ENCODE measurements at regions not wholly inside any gene's neighbourhood (a gene's known extent, or its start where the extent isn't known, plus 50 kb on each side); places are given as distances from the start of the nearest gene placed in this dataset.

DNA sequence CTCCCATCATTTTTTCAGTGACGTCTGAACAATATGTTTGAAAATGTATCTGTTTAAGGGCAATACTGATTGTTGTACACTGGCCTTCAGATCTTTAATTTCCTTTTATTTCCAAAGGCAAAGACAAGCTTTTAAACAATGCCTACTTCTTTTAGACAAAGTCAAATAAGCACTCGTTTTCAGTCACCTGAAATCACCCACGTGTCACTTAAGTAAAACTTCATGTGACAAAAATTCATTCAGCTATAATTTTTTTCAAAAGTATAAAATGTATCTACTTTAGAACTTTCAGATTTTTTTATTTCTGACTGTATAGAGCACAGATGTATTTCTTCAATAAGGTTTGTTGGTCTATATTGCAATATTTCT, 113.5 kb upstream of the BEND6 start:
- no peaks in the 10 kb centered on the region for H3K36me3 ChIP-seq (ENCODE audit: control insufficient read depth in 2 of 2, insufficient read depth in 2 of 2, low read length in 2 of 2)
- H3K27me3 ChIP-seq (ENCODE audit: control insufficient read depth in 2 of 2, insufficient read depth in 2 of 2, low read length in 2 of 2): peaks cover 8 to 28% of the 10 kb centered on the region in 2 donors
- peak overlapping the region in 1 of 2 donors; percentile 0 for H3K27ac ChIP-seq (ENCODE audit: low read depth in 2 of 2, low read length in 2 of 2)
- H3K4me1 ChIP-seq (ENCODE audit: control insufficient read depth in 2 of 2, insufficient read depth in 2 of 2, low read length in 2 of 2): peaks cover 7 to 8% of the 10 kb centered on the region in 2 donors
- no peak overlapping the region for H3K9ac ChIP-seq (ENCODE audit: low read depth in 1 of 2, low read length in 2 of 2)
- H3K9me3 ChIP-seq (ENCODE audit: control insufficient read depth in 2 of 2, low read length in 2 of 2): no peaks in the 10 kb centered on the region
- peak overlapping the region in 1 of 2 donors; percentile 47 for H3K4me3 ChIP-seq (ENCODE audit: low read length in 2 of 2)

DNA sequence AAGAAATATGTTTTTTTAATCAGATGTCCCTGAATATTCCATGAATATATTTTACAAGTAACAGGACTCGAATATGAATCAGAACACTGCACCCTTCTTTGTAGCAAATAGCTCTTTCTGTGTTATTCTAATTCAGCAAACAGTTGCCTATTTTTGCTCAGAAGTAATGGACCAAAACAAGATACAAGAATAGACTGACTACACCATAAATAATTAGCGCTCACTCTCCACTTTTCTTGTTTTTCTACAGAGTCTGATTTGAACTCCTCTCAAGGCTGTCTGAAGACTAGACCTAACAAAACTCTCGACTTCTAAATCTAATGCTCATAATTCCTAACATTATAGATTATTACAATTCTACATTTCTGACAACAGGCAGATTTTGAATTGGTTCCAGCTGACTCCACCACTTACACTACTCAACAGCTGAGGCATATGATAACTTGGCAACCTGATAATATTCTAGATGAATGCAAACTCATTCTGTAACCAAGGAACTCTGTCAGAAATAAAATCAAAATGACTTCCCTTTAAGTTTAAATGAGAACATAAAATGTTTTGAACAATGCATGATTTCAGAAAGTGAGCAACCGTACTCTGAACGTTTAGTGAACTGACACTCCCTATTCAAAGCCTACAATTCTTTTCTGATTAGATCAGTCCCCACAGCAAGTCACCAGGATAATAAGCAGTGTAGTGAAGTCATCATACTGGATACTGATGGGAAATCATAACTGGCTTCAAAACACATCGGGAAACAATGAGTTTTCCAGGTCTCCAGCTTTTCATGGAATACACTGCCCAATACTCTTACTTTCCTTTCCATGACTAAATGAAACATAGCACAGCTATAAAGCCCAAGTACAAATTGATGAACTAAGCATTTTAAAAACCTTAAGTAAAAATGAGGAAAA, 114.2 kb upstream of the BEND6 start:
- no peak overlapping the region for H3K9ac ChIP-seq (ENCODE audit: low read depth in 1 of 2, low read length in 2 of 2)
- H3K4me1 ChIP-seq (ENCODE audit: control insufficient read depth in 2 of 2, insufficient read depth in 2 of 2, low read length in 2 of 2): peaks cover 7 to 8% of the 10 kb centered on the region in 2 donors
- no peaks in the 10 kb centered on the region for H3K36me3 ChIP-seq (ENCODE audit: control insufficient read depth in 2 of 2, insufficient read depth in 2 of 2, low read length in 2 of 2)
- H3K27ac ChIP-seq (ENCODE audit: low read depth in 2 of 2, low read length in 2 of 2): peak overlapping the region in 1 of 2 donors; percentile 0
- no peaks in the 10 kb centered on the region for H3K9me3 ChIP-seq (ENCODE audit: control insufficient read depth in 2 of 2, low read length in 2 of 2)
- peak overlapping the region; percentile 1 to 14 for H3K4me3 ChIP-seq (ENCODE audit: low read length in 2 of 2)
- peaks cover 8 to 28% of the 10 kb centered on the region in 2 donors for H3K27me3 ChIP-seq (ENCODE audit: control insufficient read depth in 2 of 2, insufficient read depth in 2 of 2, low read length in 2 of 2)

DNA sequence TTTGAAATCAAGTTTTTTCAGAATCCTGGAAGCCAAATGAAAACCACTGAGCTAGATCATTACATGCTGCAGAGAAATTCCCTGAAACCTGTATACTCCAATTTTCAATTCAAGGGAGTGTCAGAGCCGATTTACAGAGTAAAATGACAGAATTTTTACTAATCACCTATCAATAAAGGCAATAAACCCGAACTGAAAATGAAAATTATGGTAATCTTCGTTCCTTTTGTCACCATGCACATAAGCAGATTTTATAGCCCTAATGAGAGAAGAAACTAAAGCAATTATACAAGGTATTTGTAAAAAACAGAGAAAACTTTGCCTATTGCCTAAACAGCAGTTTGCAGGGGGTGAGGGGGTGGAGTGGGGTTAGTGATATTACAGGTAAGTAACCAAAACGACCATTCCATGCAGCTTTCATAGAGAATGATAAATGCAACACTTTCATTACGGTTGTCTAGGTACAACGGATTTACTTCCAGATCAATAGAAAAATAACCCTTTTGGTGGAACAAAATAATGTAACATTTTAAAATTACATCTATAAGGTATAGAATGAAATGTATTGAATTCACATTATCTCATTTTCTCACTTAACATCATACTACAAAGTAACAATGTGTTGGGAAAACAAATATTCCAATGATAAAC, 115.2 kb upstream of the BEND6 start:
- Histone ChIP-seq H3K27me3 (ENCODE audit: control insufficient read depth in 2 of 2, insufficient read depth in 2 of 2, low read length in 2 of 2) (peaks cover 8 to 28% of the 10 kb centered on the region in 2 donors), H3K9ac (ENCODE audit: low read depth in 1 of 2, low read length in 2 of 2) (no peak overlapping the region), H3K4me3 (ENCODE audit: low read length in 2 of 2) (no peak overlapping the region), H3K4me1 (ENCODE audit: control insufficient read depth in 2 of 2, insufficient read depth in 2 of 2, low read length in 2 of 2) (peaks cover 7 to 8% of the 10 kb centered on the region in 2 donors), H3K27ac (ENCODE audit: low read depth in 2 of 2, low read length in 2 of 2) (no peak overlapping the region), H3K36me3 (ENCODE audit: control insufficient read depth in 2 of 2, insufficient read depth in 2 of 2, low read length in 2 of 2) (no peaks in the 10 kb centered on the region), H3K9me3 (ENCODE audit: control insufficient read depth in 2 of 2, low read length in 2 of 2) (no peaks in the 10 kb centered on the region)

DNA sequence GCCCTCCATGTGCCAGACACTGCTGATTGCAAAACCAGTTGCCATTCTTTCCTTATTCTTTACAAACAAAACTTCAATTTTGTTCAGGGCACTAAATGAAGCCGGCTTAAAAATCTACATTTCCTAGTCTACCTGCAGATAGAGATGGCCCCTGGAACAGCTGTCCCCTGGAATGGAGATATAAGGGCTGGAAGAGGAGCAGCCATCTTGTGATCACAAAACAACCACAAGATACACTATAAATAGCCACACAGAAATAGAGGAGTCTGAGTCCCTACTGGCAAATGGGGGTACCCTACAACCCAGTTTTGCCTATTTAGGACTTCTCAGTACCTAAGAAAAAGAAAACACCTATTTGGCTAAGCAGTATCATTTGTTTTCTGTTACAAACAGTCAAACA, 115.9 kb upstream of the BEND6 start:
- H3K9ac ChIP-seq (ENCODE audit: low read depth in 1 of 2, low read length in 2 of 2): no peak overlapping the region
- peaks cover 5 to 7% of the 10 kb centered on the region in 2 donors for H3K4me1 ChIP-seq (ENCODE audit: control insufficient read depth in 2 of 2, insufficient read depth in 2 of 2, low read length in 2 of 2)
- H3K9me3 ChIP-seq (ENCODE audit: control insufficient read depth in 2 of 2, low read length in 2 of 2): no peaks in the 10 kb centered on the region
- no peak overlapping the region for H3K27ac ChIP-seq (ENCODE audit: low read depth in 2 of 2, low read length in 2 of 2)
- no peak overlapping the region for H3K4me3 ChIP-seq (ENCODE audit: low read length in 2 of 2)
- H3K27me3 ChIP-seq (ENCODE audit: control insufficient read depth in 2 of 2, insufficient read depth in 2 of 2, low read length in 2 of 2): peaks cover 8 to 25% of the 10 kb centered on the region in 2 donors
- no peaks in the 10 kb centered on the region for H3K36me3 ChIP-seq (ENCODE audit: control insufficient read depth in 2 of 2, insufficient read depth in 2 of 2, low read length in 2 of 2)

DNA sequence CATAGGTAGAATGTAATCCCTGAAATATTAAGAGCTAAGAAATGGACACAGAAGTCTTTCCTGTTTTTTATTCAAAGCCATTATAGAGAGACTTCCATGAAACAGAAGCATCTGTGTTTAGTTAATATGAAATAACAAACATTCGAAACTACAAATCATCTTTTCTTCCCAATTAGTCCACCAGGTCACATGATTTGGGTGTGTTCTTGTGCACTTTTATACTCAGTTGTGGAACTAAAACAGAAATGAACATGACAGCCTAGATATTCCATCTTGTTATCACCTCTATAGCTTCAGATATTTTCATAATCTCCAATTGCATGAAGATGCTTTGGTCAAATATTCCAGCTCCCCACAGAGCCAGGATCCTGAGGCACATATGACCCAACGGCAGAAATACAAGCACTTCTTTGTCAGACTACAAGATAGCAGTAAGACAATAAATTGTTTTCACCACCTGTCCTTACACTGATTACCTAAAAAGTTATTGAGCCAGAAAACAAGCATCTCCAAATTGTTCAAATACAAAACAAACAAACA, 116.8 kb upstream of the BEND6 start:
- no peak overlapping the region for H3K27ac ChIP-seq (ENCODE audit: low read depth in 2 of 2, low read length in 2 of 2)
- no peak overlapping the region for H3K4me3 ChIP-seq (ENCODE audit: low read length in 2 of 2)
- H3K36me3 ChIP-seq (ENCODE audit: control insufficient read depth in 2 of 2, insufficient read depth in 2 of 2, low read length in 2 of 2): no peaks in the 10 kb centered on the region
- H3K9ac ChIP-seq (ENCODE audit: low read depth in 1 of 2, low read length in 2 of 2): no peak overlapping the region
- no peaks in the 10 kb centered on the region for H3K9me3 ChIP-seq (ENCODE audit: control insufficient read depth in 2 of 2, low read length in 2 of 2)
- H3K4me1 ChIP-seq (ENCODE audit: control insufficient read depth in 2 of 2, insufficient read depth in 2 of 2, low read length in 2 of 2): peaks cover 3 to 7% of the 10 kb centered on the region in 2 donors
- peaks cover 8 to 23% of the 10 kb centered on the region in 2 donors for H3K27me3 ChIP-seq (ENCODE audit: control insufficient read depth in 2 of 2, insufficient read depth in 2 of 2, low read length in 2 of 2)

DNA sequence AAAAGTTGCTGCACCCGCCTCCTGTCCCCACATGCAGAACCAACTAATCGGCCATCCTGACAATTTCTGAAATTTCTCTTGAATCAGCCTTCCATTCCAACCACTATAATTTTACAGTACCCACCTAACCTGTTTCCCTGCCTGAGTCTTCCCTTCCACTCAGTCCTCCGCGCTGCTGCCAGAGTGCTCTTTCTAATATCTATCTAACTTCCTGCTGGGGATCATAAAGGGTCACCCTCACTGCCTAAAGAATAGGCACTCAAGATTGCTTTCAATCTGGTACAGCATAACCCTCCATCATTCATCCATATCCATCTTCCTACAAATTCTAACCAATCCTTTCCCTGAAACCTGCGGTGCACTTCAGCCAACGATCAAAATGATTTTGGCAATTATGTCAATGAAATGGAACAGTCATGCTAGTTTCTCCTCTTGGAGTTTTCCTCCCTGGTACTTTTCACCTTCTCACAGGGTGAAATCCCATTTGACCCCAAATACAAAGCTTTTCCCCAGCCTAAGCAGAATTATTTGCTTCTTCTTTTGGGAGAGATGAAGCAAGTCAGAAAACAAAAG, 117.5 kb upstream of the BEND6 start:
- Histone ChIP-seq H3K27me3 (ENCODE audit: control insufficient read depth in 2 of 2, insufficient read depth in 2 of 2, low read length in 2 of 2) (peaks cover 5 to 16% of the 10 kb centered on the region in 2 donors), H3K4me1 (ENCODE audit: control insufficient read depth in 2 of 2, insufficient read depth in 2 of 2, low read length in 2 of 2) (peaks cover 0 to 2% of the 10 kb centered on the region in 2 donors), H3K27ac (ENCODE audit: low read depth in 2 of 2, low read length in 2 of 2) (no peak overlapping the region), H3K9me3 (ENCODE audit: control insufficient read depth in 2 of 2, low read length in 2 of 2) (no peaks in the 10 kb centered on the region), H3K9ac (ENCODE audit: low read depth in 1 of 2, low read length in 2 of 2) (no peak overlapping the region), H3K4me3 (ENCODE audit: low read length in 2 of 2) (no peak overlapping the region), H3K36me3 (ENCODE audit: control insufficient read depth in 2 of 2, insufficient read depth in 2 of 2, low read length in 2 of 2) (no peaks in the 10 kb centered on the region)

DNA sequence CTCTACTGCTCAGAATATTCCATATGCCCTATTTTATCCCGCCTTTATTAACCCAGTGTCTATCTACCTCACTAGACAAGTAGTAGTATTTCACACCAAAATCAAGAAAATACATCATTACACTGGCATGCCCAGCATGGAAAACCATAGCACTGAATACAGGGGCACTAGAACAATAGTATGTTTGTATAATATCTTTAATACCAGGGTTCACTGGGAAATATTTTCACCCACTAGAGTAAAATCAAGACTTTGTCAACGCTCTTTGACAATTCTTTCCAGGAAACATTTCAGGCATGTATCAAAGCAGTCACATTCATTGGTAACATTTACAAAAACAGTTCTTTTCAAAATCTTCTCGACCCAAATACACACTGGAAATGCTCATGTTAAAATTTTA, 119.3 kb upstream of the BEND6 start:
- H3K27me3 ChIP-seq (ENCODE audit: control insufficient read depth in 2 of 2, insufficient read depth in 2 of 2, low read length in 2 of 2): peaks cover 0 to 11% of the 10 kb centered on the region in 2 donors
- no peaks in the 10 kb centered on the region for H3K9me3 ChIP-seq (ENCODE audit: control insufficient read depth in 2 of 2, low read length in 2 of 2)
- H3K27ac ChIP-seq (ENCODE audit: low read depth in 2 of 2, low read length in 2 of 2): no peak overlapping the region
- H3K9ac ChIP-seq (ENCODE audit: low read depth in 1 of 2, low read length in 2 of 2): no peak overlapping the region
- H3K4me1 ChIP-seq (ENCODE audit: control insufficient read depth in 2 of 2, insufficient read depth in 2 of 2, low read length in 2 of 2): no peaks in the 10 kb centered on the region
- no peak overlapping the region for H3K4me3 ChIP-seq (ENCODE audit: low read length in 2 of 2)
- H3K36me3 ChIP-seq (ENCODE audit: control insufficient read depth in 2 of 2, insufficient read depth in 2 of 2, low read length in 2 of 2): no peaks in the 10 kb centered on the region

DNA sequence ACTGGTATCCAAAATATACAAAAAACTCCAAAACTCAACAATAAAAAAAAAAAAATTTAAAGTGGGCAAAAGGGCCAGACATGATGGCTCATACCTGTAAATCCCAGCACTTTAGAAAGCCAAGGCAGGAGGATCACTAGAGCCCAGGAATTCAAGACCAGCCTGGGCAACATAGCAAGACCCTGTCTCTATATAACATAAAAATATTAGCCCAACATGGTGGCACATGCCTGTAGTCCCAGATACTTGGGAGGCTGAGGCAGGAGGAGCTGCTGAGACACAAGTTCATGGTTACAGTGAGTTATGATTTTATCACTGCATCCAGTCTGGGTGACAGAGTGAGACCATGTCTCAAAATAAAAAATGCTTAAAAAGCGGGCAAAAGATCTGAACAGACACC, 121.0 kb upstream of the BEND6 start:
- Histone ChIP-seq H3K4me1 (ENCODE audit: control insufficient read depth in 2 of 2, insufficient read depth in 2 of 2, low read length in 2 of 2) (no peaks in the 10 kb centered on the region), H3K27ac (ENCODE audit: low read depth in 2 of 2, low read length in 2 of 2) (no peak overlapping the region), H3K27me3 (ENCODE audit: control insufficient read depth in 2 of 2, insufficient read depth in 2 of 2, low read length in 2 of 2) (peaks cover 0 to 4% of the 10 kb centered on the region in 2 donors), H3K36me3 (ENCODE audit: control insufficient read depth in 2 of 2, insufficient read depth in 2 of 2, low read length in 2 of 2) (no peaks in the 10 kb centered on the region), H3K9me3 (ENCODE audit: control insufficient read depth in 2 of 2, low read length in 2 of 2) (no peaks in the 10 kb centered on the region), H3K4me3 (ENCODE audit: low read length in 2 of 2) (no peak overlapping the region), H3K9ac (ENCODE audit: low read depth in 1 of 2, low read length in 2 of 2) (no peak overlapping the region)

DNA sequence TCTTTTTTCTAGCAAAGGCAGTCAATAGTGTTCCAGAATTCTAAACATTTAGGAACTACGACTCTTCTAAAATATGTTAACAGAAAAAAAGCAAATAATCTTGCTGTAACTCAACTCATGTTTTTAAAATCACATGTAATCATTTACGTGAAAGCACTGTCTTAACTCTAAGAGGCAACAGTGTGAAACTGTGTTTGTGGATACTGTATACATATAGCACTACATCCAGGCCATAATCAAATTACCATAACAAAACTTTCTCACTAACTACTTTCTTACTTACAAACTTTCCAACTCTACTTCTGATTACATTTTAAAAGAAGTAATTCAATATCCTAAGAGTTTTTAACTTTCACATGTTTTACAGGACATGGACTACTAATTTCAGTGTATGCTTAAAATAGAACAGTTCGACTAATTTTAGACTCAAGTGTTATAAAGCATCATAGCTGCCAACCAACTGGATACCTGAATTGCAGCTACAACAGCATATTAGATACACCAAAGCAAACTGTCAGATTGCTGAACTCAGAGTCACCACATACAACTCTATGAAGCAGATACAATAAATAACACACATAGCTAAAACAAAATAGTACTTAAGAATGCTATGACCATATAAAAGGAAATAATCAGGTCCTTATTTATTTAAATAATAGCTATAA, 121.6 kb upstream of the BEND6 start:
- no peaks in the 10 kb centered on the region for H3K36me3 ChIP-seq (ENCODE audit: control insufficient read depth in 2 of 2, insufficient read depth in 2 of 2, low read length in 2 of 2)
- H3K27ac ChIP-seq (ENCODE audit: low read depth in 2 of 2, low read length in 2 of 2): no peak overlapping the region

More for the DNA sequence above, 121.6 kb upstream of the BEND6 start:
- H3K4me3 ChIP-seq (ENCODE audit: low read length in 2 of 2): no peak overlapping the region
- H3K27me3 ChIP-seq (ENCODE audit: control insufficient read depth in 2 of 2, insufficient read depth in 2 of 2, low read length in 2 of 2): no peaks in the 10 kb centered on the region
- no peak overlapping the region for H3K9ac ChIP-seq (ENCODE audit: low read depth in 1 of 2, low read length in 2 of 2)
- no peaks in the 10 kb centered on the region for H3K4me1 ChIP-seq (ENCODE audit: control insufficient read depth in 2 of 2, insufficient read depth in 2 of 2, low read length in 2 of 2)
- no peaks in the 10 kb centered on the region for H3K9me3 ChIP-seq (ENCODE audit: control insufficient read depth in 2 of 2, low read length in 2 of 2)
